Fibroblast of lung (primary cell): ENCODE measurements at regions not wholly inside any gene's neighbourhood (a gene's known extent, or its start where the extent isn't known, plus 50 kb on each side); places are given as distances from the start of the nearest gene placed in this dataset.

ENCODE experiments used
- CTCF ChIP-seq, 2 donors: IDR thresholded peaks in 1 of 2; conservative IDR thresholded peaks in 1 of 2; 1 replicate in 1 of 2; 2 replicates in 1 of 2; pipeline ENCODE4 v1.5.1; 2011 to 2012; ENCODE audit warnings: low read length in 2 of 2, control low read depth in 1 of 2, inconsistent platforms in 1 of 2, low read depth in 1 of 2, mild to moderate bottlenecking in 1 of 2
- EZH2 ChIP-seq: IDR thresholded peaks from 2 replicates; pipeline ENCODE4 v1.5.1; 2012; ENCODE audit warnings: low read length, control low read depth, mild to moderate bottlenecking; ENCODE audit errors: missing control alignments

GRCh38 chr2:221211653-221212052, 360.5 kb downstream of the EPHA4 start:
- TF ChIP-seq CTCF (conservative IDR thresholded peaks at IDR 0.05 in 1 of 2, IDR thresholded peaks at IDR 0.05 in 1 of 2; ENCODE audit: low read depth in 1 of 2, low read length in 2 of 2) (no peak), EZH2 (no peak)
